ENCODE measurements at regions not wholly inside any gene's neighbourhood (a gene's known extent, or its start where the extent isn't known, plus 50 kb on each side); places are given as distances from the start of the nearest gene placed in this dataset.

- TF ChIP-seq CTCF (IDR thresholded peaks at IDR 0.05; ENCODE audit: insufficient read depth, low read depth, low read length) (no peak), EZH2 (IDR thresholded peaks at IDR 0.05; ENCODE audit: insufficient read depth, low read length) (no peak)
Observed at GRCh38 chr13:61812286-61812685, 396.6 kb upstream of the PCDH20 start.

Measured in astrocyte (in vitro differentiated cells and primary cell).